Spleen (tissue), 11 donors: ENCODE measurements at regions not wholly inside any gene's neighbourhood (a gene's known extent, or its start where the extent isn't known, plus 50 kb on each side); places are given as distances from the start of the nearest gene placed in this dataset.
"Not testable (repeated sequence)": the region's sequence is repeated elsewhere in the genome, so short reads cannot be mapped to it uniquely, and the experiment has no call there.

ENCODE experiments used
- DNase-seq: peaks from one replicate; pipeline ENCODE4 v3.0.0-alpha.2; 2020
- H3K27ac ChIP-seq, 8 donors: fragments of 200-600 bp; sonication (generic) in 7 of 8; 1 replicate in 4 of 8; 2 replicates in 4 of 8; pipeline versions ENCODE4 v1.5.0 to v1.8.0; 2016 to 2021; ENCODE audit warnings: inconsistent platforms in 4 of 8, mild to moderate bottlenecking in 4 of 8, moderate library complexity in 1 of 8
- H3K27me3 ChIP-seq, 7 donors: fragments of 200-600 bp; sonication (generic) in 6 of 7; replicated peaks in 1 of 7; 1 replicate in 4 of 7; 2 replicates in 3 of 7; pipeline versions ENCODE4 v1.5.0 to v1.8.0; 2016 to 2021; ENCODE audit warnings: inconsistent platforms in 3 of 7, mild to moderate bottlenecking in 1 of 7
- H3K36me3 ChIP-seq, 6 donors: fragments of 200-600 bp; sonication (generic) in 5 of 6; 1 replicate in 4 of 6; 2 replicates in 2 of 6; pipeline versions ENCODE4 v1.5.0 to v1.8.0; 2016 to 2021; ENCODE audit warnings: inconsistent platforms in 2 of 6
- H3K4me1 ChIP-seq, 6 donors: fragments of 200-600 bp; sonication (generic) in 5 of 6; 1 replicate in 3 of 6; 2 replicates in 3 of 6; pipeline versions ENCODE4 v1.5.0 to v1.8.0; 2016 to 2021; ENCODE audit warnings: inconsistent platforms in 3 of 6
- H3K4me3 ChIP-seq, 8 donors: fragments of 200-600 bp; sonication (generic) in 7 of 8; 1 replicate in 4 of 8; 2 replicates in 4 of 8; pipeline versions ENCODE4 v1.5.0 to v1.8.0; 2016 to 2021; ENCODE audit warnings: inconsistent platforms in 4 of 8, mild to moderate bottlenecking in 4 of 8, moderate library complexity in 2 of 8
- H3K9me3 ChIP-seq, 8 donors: fragments of 200-600 bp; sonication (generic) in 7 of 8; 1 replicate in 4 of 8; 2 replicates in 4 of 8; pipeline versions ENCODE4 v1.5.0 to v1.8.0; 2016 to 2021; ENCODE audit warnings: inconsistent platforms in 4 of 8
- CTCF ChIP-seq, 11 experiments: fragments of 200-600 bp in 7 of 11; fragments of 450-650 bp in 4 of 11; sonication (generic) in 4 of 11; IDR thresholded peaks in 8 of 11; conservative IDR thresholded peaks in 3 of 11; 1 replicate in 7 of 11; 2 replicates in 4 of 11; pipeline versions ENCODE4 v1.4.0 to v1.8.0; 2016 to 2021; ENCODE audit warnings: antibody characterized with exemption in 11 of 11, inconsistent platforms in 4 of 11, mild to moderate bottlenecking in 1 of 11
- POLR2A ChIP-seq, 3 donors: fragments of 450-650 bp; IDR thresholded peaks; one replicate each; pipeline ENCODE4 v1.5.1; 2017; ENCODE audit warnings: antibody characterized with exemption in 3 of 3, mild to moderate bottlenecking in 1 of 3
- POLR2AphosphoS5 ChIP-seq, 3 donors: sonication (generic); formaldehyde crosslinking; IDR thresholded peaks; one replicate each; pipeline ENCODE4 v1.5.1; 2017; ENCODE audit warnings: antibody characterized with exemption in 3 of 3
- WGBS, 5 donors: extraction: QIAGEN DNeasy Blood & Tissue Kit in 3 of 5; methylation state at CpG; one replicate each; pipeline versions ENCODE4 v1.1.5 to v1.1.7; 2013 to 2018; 5-methylcytosine and 5-hydroxymethylcytosine counted together
- intact Hi-C: fragments of 100-400 bp; cut with DNase I; formaldehyde crosslinking; loops from one replicate; pipeline ENCODE4 v1.15.0; 2023; ENCODE audit warnings: low total_unique reads
- donor health status: healthy with polysubstance abuse.
- donor health status: DM: no; HTN: no; CAD: no; lungs with moderate emphysema.
- donor health status: DM: no; HTN: no; CAD: no.
- donor health status: Bipolar disorder and iron deficiency.
- donor health status: healthy.
- donor health status: DM: no; HTN: no; CAD: no.
- donor health status: DM: yes; HTN: yes; CAD: no.

- H3K9me3 ChIP-seq: no peaks in the 10 kb centered on the region
- WGBS, 5 donors: 74 to 82% (median 77%) methylated on average over 12 of the region's 12 CpGs
- intact Hi-C loops: no loop called here
- no peaks in the 10 kb centered on the region for H3K4me1 ChIP-seq
- H3K27me3 ChIP-seq: no peaks in the 10 kb centered on the region
- DNase-seq: no peak
- H3K4me3 ChIP-seq: no peak overlapping the region
- TF ChIP-seq POLR2A (IDR thresholded peaks at IDR 0.05): no peak
- TF ChIP-seq CTCF (IDR thresholded peaks at IDR 0.05 in 8 of 11, conservative IDR thresholded peaks at IDR 0.05 in 3 of 11): no peak
- TF ChIP-seq POLR2AphosphoS5 (IDR thresholded peaks at IDR 0.05): peak in 1 of 3 donors; percentile 42
- H3K27ac ChIP-seq: no peak overlapping the region
- H3K36me3 ChIP-seq: no peaks in the 10 kb centered on the region
Measured at GRCh38 chr5:5838493-5838892, 416.0 kb downstream of the ICE1 start.

DNA sequence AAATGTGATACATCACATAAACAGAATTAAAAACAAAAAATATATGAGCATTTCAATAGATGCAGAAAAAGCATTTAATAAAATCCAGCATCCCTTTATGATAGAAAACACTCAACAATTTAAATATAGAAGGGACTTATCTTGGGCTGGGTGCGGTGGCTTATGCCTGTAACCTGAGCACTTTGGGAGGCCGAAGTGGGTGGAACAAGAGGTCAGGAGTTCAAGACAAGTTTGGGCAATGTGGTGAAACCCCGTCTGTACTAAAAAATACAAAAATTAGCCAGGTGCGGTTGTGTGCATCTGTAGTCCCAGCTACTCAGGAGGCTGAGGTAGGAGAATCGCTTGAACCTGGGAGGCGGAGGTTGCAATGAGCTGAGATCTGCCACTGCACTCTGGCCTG, 409.1 kb downstream of the ICE1 start:
- WGBS, 5 donors: 87 to 93% (median 88%) methylated on average over 6 of the region's 6 CpGs
- H3K4me1 ChIP-seq, intact Hi-C loops: not testable (repeated sequence)

DNA sequence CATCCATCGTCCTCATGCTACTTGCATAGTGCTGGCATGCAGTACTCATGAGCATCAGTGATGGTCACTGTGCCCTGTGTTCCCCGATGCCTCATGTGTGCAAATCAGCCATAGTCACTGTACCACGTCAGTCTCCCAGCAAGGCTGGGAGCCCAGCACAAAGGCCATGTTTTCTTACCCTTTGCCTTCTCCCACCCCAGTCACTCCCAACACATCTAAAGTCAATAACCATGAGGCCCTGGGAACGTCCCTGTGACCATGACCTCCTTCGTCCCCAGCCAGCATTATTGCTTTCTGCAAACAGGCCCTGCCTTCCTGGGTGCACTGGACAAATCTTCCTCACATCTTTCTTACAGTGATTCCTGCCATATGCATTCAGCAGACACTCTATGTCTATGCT, 406.1 kb downstream of the ICE1 start:
- H3K36me3 ChIP-seq: no peaks in the 10 kb centered on the region
- H3K4me1 ChIP-seq: no peaks in the 10 kb centered on the region
- no peak overlapping the region for H3K4me3 ChIP-seq
- H3K9me3 ChIP-seq: no peaks in the 10 kb centered on the region
- no peak overlapping the region for H3K27ac ChIP-seq
- no peak for DNase-seq
- no peak for TF ChIP-seq CTCF (IDR thresholded peaks at IDR 0.05 in 8 of 11, conservative IDR thresholded peaks at IDR 0.05 in 3 of 11)
- TF ChIP-seq POLR2A (IDR thresholded peaks at IDR 0.05): no peak
- no peak for TF ChIP-seq POLR2AphosphoS5 (IDR thresholded peaks at IDR 0.05)
- H3K27me3 ChIP-seq: peaks cover 0 to 2% (median 0%) of the 10 kb centered on the region in 7 donors
- 81 to 88% (median 87%) methylated on average over 5 of the region's 5 CpGs for WGBS, 5 donors
- intact Hi-C loops: no loop called here

More for the DNA sequence above, 409.1 kb downstream of the ICE1 start:
- DNase-seq, H3K4me3 ChIP-seq, H3K9me3 ChIP-seq, H3K27ac ChIP-seq, H3K27me3 ChIP-seq, H3K36me3 ChIP-seq: not testable (repeated sequence)

- intact Hi-C loops: no loop called here
- 76 to 84% (median 80%) methylated on average over 6 of the region's 6 CpGs for WGBS, 5 donors
- peaks cover 0 to 6% (median 0%) of the 10 kb centered on the region in 7 donors for H3K27me3 ChIP-seq
Measured at GRCh38 chr5:5826911-5827310, 404.4 kb downstream of the ICE1 start.

GRCh38 chr5:5822729-5823257, 400.3 kb downstream of the ICE1 start:
- TF ChIP-seq POLR2AphosphoS5 (IDR thresholded peaks at IDR 0.05) (no peak), POLR2A (IDR thresholded peaks at IDR 0.05) (no peak), CTCF (IDR thresholded peaks at IDR 0.05 in 8 of 11, conservative IDR thresholded peaks at IDR 0.05 in 3 of 11) (no peak)
- Histone ChIP-seq H3K4me1 (no peaks in the 10 kb centered on the region), H3K36me3 (no peaks in the 10 kb centered on the region), H3K4me3 (no peak overlapping the region), H3K27ac (no peak overlapping the region), H3K9me3 (no peaks in the 10 kb centered on the region), H3K27me3 (peaks cover 0 to 6% (median 0%) of the 10 kb centered on the region in 7 donors)
- DNase-seq: no peak
- intact Hi-C loops: no loop called here
- WGBS, 5 donors: 75 to 84% (median 82%) methylated on average over 3 of the region's 3 CpGs

More at GRCh38 chr5:5826911-5827310, 404.4 kb downstream of the ICE1 start:
- no peak overlapping the region for H3K27ac ChIP-seq
- no peaks in the 10 kb centered on the region for H3K4me1 ChIP-seq
- no peak overlapping the region for H3K4me3 ChIP-seq
- DNase-seq: no peak
- no peak for TF ChIP-seq POLR2A (IDR thresholded peaks at IDR 0.05)
- no peaks in the 10 kb centered on the region for H3K36me3 ChIP-seq
- no peaks in the 10 kb centered on the region for H3K9me3 ChIP-seq
